ENCODE measurements at regions not wholly inside any gene's neighbourhood (a gene's known extent, or its start where the extent isn't known, plus 50 kb on each side); places are given as distances from the start of the nearest gene placed in this dataset.

- Histone ChIP-seq H4K20me1 (ENCODE audit: insufficient read depth, low read length) (no peaks in the 10 kb centered on the region), H3K79me2 (ENCODE audit: insufficient read depth, low read length) (no peaks in the 10 kb centered on the region), H3K4me1 (ENCODE audit: control insufficient read depth in 1 of 2, insufficient read depth in 2 of 2, low read length in 2 of 2) (no peaks in the 10 kb centered on the region), H2AFZ (ENCODE audit: insufficient read depth, low read depth, low read length, poor library complexity, severe bottlenecking) (no peak overlapping the region), H3K4me3 (replicated peaks in 1 of 3; ENCODE audit: low read depth in 2 of 3, low read length in 3 of 3) (no peak overlapping the region), H3K4me2 (replicated peaks; ENCODE audit: extremely low read depth, low read length, poor library complexity, severe bottlenecking) (no peak overlapping the region), H3K36me3 (replicated peaks in 1 of 2; ENCODE audit: control insufficient read depth in 1 of 2, insufficient read depth in 2 of 2, low read length in 2 of 2) (no peaks in the 10 kb centered on the region), H3K27ac (ENCODE audit: low read depth in 1 of 2, low read length in 2 of 2) (no peak overlapping the region), H3K9me3 (replicated peaks in 1 of 2; ENCODE audit: control insufficient read depth in 1 of 2, insufficient read depth in 1 of 2, low read length in 2 of 2) (peaks cover 5 to 17% of the 10 kb centered on the region in 2 donors), H3K27me3 (ENCODE audit: control insufficient read depth in 2 of 2, insufficient read depth in 2 of 2, low read length in 2 of 2) (no peaks in the 10 kb centered on the region), H3K9ac (ENCODE audit: insufficient read depth, low read length, poor library complexity, severe bottlenecking) (no peak overlapping the region)
- no peaks in the 10 kb centered on the region for H3K36me3 Mint-ChIP-seq
- H3K27me3 Mint-ChIP-seq (ENCODE audit: low read depth in 3 of 3) = peaks cover 0 to 1% (median 0%) of the 10 kb centered on the region in 3 donors
- no peak for DNase-seq
- no CpG with 5 or more reads among the region's 3 CpGs for WGBS (ENCODE audit: insufficient coverage)
- peaks cover 2 to 18% (median 6%) of the 10 kb centered on the region in 7 donors for H3K9me3 Mint-ChIP-seq
- intact Hi-C loops (cut with micrococcal nuclease) = no loop called here
- no peak overlapping the region for H3K27ac Mint-ChIP-seq
- TF ChIP-seq CTCF (IDR thresholded peaks at IDR 0.05) = no peak
- no peaks in the 10 kb centered on the region for H3K4me1 Mint-ChIP-seq
- H3K4me3 Mint-ChIP-seq = no peak overlapping the region
These were observed 208.8 kb downstream of the GIPC2 start for GRCh38 chr1:78254517-78254916.

- DNase-seq = no peak
- H3K27me3 Mint-ChIP-seq (ENCODE audit: low read depth in 3 of 3) = peaks cover 0 to 1% (median 0%) of the 10 kb centered on the region in 3 donors
- no peak overlapping the region for H2AFZ ChIP-seq (ENCODE audit: insufficient read depth, low read depth, low read length, poor library complexity, severe bottlenecking)
These were observed 209.6 kb downstream of the GIPC2 start for GRCh38 chr1:78255383-78255782.

More at GRCh38 chr1:78255383-78255782, 209.6 kb downstream of the GIPC2 start:
- H3K4me1 Mint-ChIP-seq = no peaks in the 10 kb centered on the region
- intact Hi-C loops (cut with micrococcal nuclease) = no loop called here
- Histone ChIP-seq H4K20me1 (ENCODE audit: insufficient read depth, low read length) (no peaks in the 10 kb centered on the region), H3K27ac (ENCODE audit: low read depth in 1 of 2, low read length in 2 of 2) (no peak overlapping the region), H3K9ac (ENCODE audit: insufficient read depth, low read length, poor library complexity, severe bottlenecking) (no peak overlapping the region), H3K4me1 (ENCODE audit: control insufficient read depth in 1 of 2, insufficient read depth in 2 of 2, low read length in 2 of 2) (no peaks in the 10 kb centered on the region), H3K79me2 (ENCODE audit: insufficient read depth, low read length) (no peaks in the 10 kb centered on the region), H3K36me3 (replicated peaks in 1 of 2; ENCODE audit: control insufficient read depth in 1 of 2, insufficient read depth in 2 of 2, low read length in 2 of 2) (no peaks in the 10 kb centered on the region), H3K9me3 (replicated peaks in 1 of 2; ENCODE audit: control insufficient read depth in 1 of 2, insufficient read depth in 1 of 2, low read length in 2 of 2) (peaks cover 5 to 17% of the 10 kb centered on the region in 2 donors), H3K27me3 (ENCODE audit: control insufficient read depth in 2 of 2, insufficient read depth in 2 of 2, low read length in 2 of 2) (no peaks in the 10 kb centered on the region), H3K4me2 (replicated peaks; ENCODE audit: extremely low read depth, low read length, poor library complexity, severe bottlenecking) (no peak overlapping the region), H3K4me3 (replicated peaks in 1 of 3; ENCODE audit: low read depth in 2 of 3, low read length in 3 of 3) (no peak overlapping the region)
- peaks cover 3 to 20% (median 6%) of the 10 kb centered on the region in 7 donors for H3K9me3 Mint-ChIP-seq
- H3K27ac Mint-ChIP-seq = no peak overlapping the region
- WGBS (ENCODE audit: insufficient coverage) = no CpG with 5 or more reads among the region's 2 CpGs
- no peaks in the 10 kb centered on the region for H3K36me3 Mint-ChIP-seq
- no peak for TF ChIP-seq CTCF (IDR thresholded peaks at IDR 0.05)
- no peak overlapping the region for H3K4me3 Mint-ChIP-seq

All from CD14-positive monocyte (primary cell).